H9 (cell line): ENCODE measurements at regions not wholly inside any gene's neighbourhood (a gene's known extent, or its start where the extent isn't known, plus 50 kb on each side); places are given as distances from the start of the nearest gene placed in this dataset.

Experiments used
- DNase-seq: peaks from one replicate; pipeline ENCODE4 v3.0.0-alpha.2; 2017
- H2AFZ ChIP-seq: one replicate; pipeline ENCODE4 v1.6.1; 2013; ENCODE audit warnings: mild to moderate bottlenecking, low read length, control low read depth, moderate library complexity
- H2AK5ac ChIP-seq: 2 replicates; pipeline ENCODE4 v1.6.1; 2013; ENCODE audit warnings: low read length, control low read depth, mixed read lengths; ENCODE audit not compliant: insufficient read length
- H2BK120ac ChIP-seq: one replicate; pipeline ENCODE4 v1.6.1; 2013; ENCODE audit warnings: low read depth, mild to moderate bottlenecking, low read length, control low read depth, inconsistent platforms; ENCODE audit not compliant: poor library complexity, severe bottlenecking
- H2BK12ac ChIP-seq: 2 replicates; pipeline ENCODE4 v1.6.1; 2013; ENCODE audit warnings: low read length, control low read depth, mixed read lengths, low read depth; ENCODE audit not compliant: insufficient read length
- H2BK15ac ChIP-seq: 2 replicates; pipeline ENCODE4 v1.6.1; 2013; ENCODE audit warnings: low read depth, low read length, control low read depth
- H2BK20ac ChIP-seq: one replicate; pipeline ENCODE4 v1.6.1; 2013; ENCODE audit warnings: low read depth, mild to moderate bottlenecking, low read length, control low read depth, inconsistent platforms; ENCODE audit not compliant: poor library complexity, severe bottlenecking
- H2BK5ac ChIP-seq: 2 replicates; pipeline ENCODE4 v1.6.1; 2013; ENCODE audit warnings: low read length, control low read depth, mixed read lengths; ENCODE audit not compliant: insufficient read length
- H3K14ac ChIP-seq: 2 replicates; pipeline ENCODE4 v1.6.1; 2013; ENCODE audit warnings: low read length, control low read depth; ENCODE audit not compliant: insufficient read depth
- H3K18ac ChIP-seq: 2 replicates; pipeline ENCODE4 v1.6.1; 2013; ENCODE audit warnings: low read depth, mild to moderate bottlenecking, mixed read lengths, low read length, control low read depth; ENCODE audit not compliant: insufficient read length
- H3K23ac ChIP-seq: 2 replicates; pipeline ENCODE4 v1.6.1; 2013; ENCODE audit warnings: low read length, control low read depth, mixed read lengths, low read depth; ENCODE audit not compliant: insufficient read length
- H3K23me2 ChIP-seq: 2 replicates; pipeline ENCODE4 v1.6.1; 2013; ENCODE audit warnings: low read depth, mild to moderate bottlenecking, mixed read lengths, low read length, control low read depth; ENCODE audit not compliant: insufficient read length, poor library complexity, severe bottlenecking
- H3K27ac ChIP-seq: 2 replicates; pipeline ENCODE4 v1.5.1; 2013; ENCODE audit warnings: low read length, control low read depth, mixed read lengths, low read depth; ENCODE audit not compliant: insufficient read length
- H3K27me3 ChIP-seq: 2 replicates; pipeline ENCODE4 v1.6.1; 2013; ENCODE audit warnings: low read length, control low read depth, inconsistent platforms; ENCODE audit not compliant: insufficient read depth
- H3K4ac ChIP-seq: 2 replicates; pipeline ENCODE4 v1.6.1; 2013; ENCODE audit warnings: low read depth, mild to moderate bottlenecking, control low read depth, inconsistent platforms, low read length, moderate library complexity
- H3K4me1 ChIP-seq: 2 replicates; pipeline ENCODE4 v1.6.1; 2013; ENCODE audit warnings: low read length, control low read depth, inconsistent platforms; ENCODE audit not compliant: insufficient read depth
- H3K4me2 ChIP-seq: 2 replicates; pipeline ENCODE4 v1.6.1; 2013; ENCODE audit warnings: low read length, control low read depth, mixed read lengths; ENCODE audit not compliant: insufficient read length, insufficient read depth
- H3K56ac ChIP-seq: 2 replicates; pipeline ENCODE4 v1.6.1; 2013; ENCODE audit warnings: low read depth, mild to moderate bottlenecking, mixed read lengths, low read length, control low read depth; ENCODE audit not compliant: insufficient read length
- H3K79me1 ChIP-seq: 2 replicates; pipeline ENCODE4 v1.6.1; 2013; ENCODE audit warnings: low read depth, mild to moderate bottlenecking, moderate library complexity, low read length, control low read depth, inconsistent platforms; ENCODE audit not compliant: insufficient read depth, poor library complexity, severe bottlenecking
- H3K79me2 ChIP-seq: 2 replicates; pipeline ENCODE4 v1.6.1; 2013; ENCODE audit warnings: low read length, control low read depth, inconsistent platforms; ENCODE audit not compliant: insufficient read depth
- H3K9ac ChIP-seq: 2 replicates; pipeline ENCODE4 v1.6.1; 2013; ENCODE audit warnings: low read length, control low read depth, mixed read lengths; ENCODE audit not compliant: insufficient read length; ENCODE audit errors: extremely low read depth
- H3K9me3 ChIP-seq: one replicate; pipeline ENCODE4 v1.6.1; 2013; ENCODE audit warnings: low read depth, low read length, inconsistent platforms; ENCODE audit not compliant: control insufficient read depth
- H3T11ph ChIP-seq: one replicate; pipeline ENCODE4 v1.6.1; 2013; ENCODE audit warnings: mild to moderate bottlenecking, low read length, control low read depth, inconsistent platforms
- H4K20me1 ChIP-seq: one replicate; pipeline ENCODE4 v1.6.1; 2013; ENCODE audit not compliant: control insufficient read depth, insufficient read length, insufficient read depth
- H4K5ac ChIP-seq: 2 replicates; pipeline ENCODE4 v1.6.1; 2013; ENCODE audit warnings: low read depth, mild to moderate bottlenecking, mixed read lengths, low read length, control low read depth; ENCODE audit not compliant: insufficient read length
- H4K8ac ChIP-seq: replicated peaks from 2 replicates; pipeline ENCODE4 v1.6.1; 2013; ENCODE audit warnings: low read length, control low read depth, mixed read lengths, low read depth; ENCODE audit not compliant: insufficient read length
- H4K91ac ChIP-seq: 2 replicates; pipeline ENCODE4 v1.6.1; 2013; ENCODE audit warnings: low read depth, mild to moderate bottlenecking, moderate library complexity, mixed read lengths, low read length, control low read depth; ENCODE audit not compliant: insufficient read length
- H3K27ac Mint-ChIP-seq, 3 experiments: 2 replicates in 2 of 3; 3 replicates in 1 of 3; pipeline ENCODE4 v1.8.0; 2020 to 2021; ENCODE audit warnings: mixed read lengths in 3 of 3, mild to moderate bottlenecking in 1 of 3, moderate library complexity in 1 of 3
- H3K27me3 Mint-ChIP-seq: 2 replicates; pipeline ENCODE4 v1.8.0; 2021; ENCODE audit warnings: low read depth, mild to moderate bottlenecking, moderate library complexity, mixed read lengths
- H3K36me3 Mint-ChIP-seq, 3 experiments: 2 replicates in 2 of 3; 3 replicates in 1 of 3; pipeline ENCODE4 v1.8.0; 2020 to 2021; ENCODE audit warnings: low read depth in 3 of 3, mixed read lengths in 3 of 3; ENCODE audit not compliant: insufficient read depth in 1 of 3
- H3K4me1 Mint-ChIP-seq, 2 experiments: 2 replicates each; pipeline ENCODE4 v1.8.0; 2020; ENCODE audit warnings: mixed read lengths in 2 of 2
- H3K4me3 Mint-ChIP-seq, 2 experiments: 2 replicates in 1 of 2; 3 replicates in 1 of 2; pipeline ENCODE4 v1.8.0; 2020 to 2021; ENCODE audit warnings: mild to moderate bottlenecking in 2 of 2, mixed read lengths in 2 of 2, moderate library complexity in 1 of 2
- H3K9me3 Mint-ChIP-seq, 2 experiments: 2 replicates in 1 of 2; 3 replicates in 1 of 2; pipeline ENCODE4 v1.8.0; 2020; ENCODE audit warnings: mild to moderate bottlenecking in 2 of 2, mixed read lengths in 2 of 2, moderate library complexity in 1 of 2
- CTCF ChIP-seq: fragments of 200-600 bp; sonication (generic); conservative IDR thresholded peaks from 3 replicates; pipeline ENCODE4 v1.8.0; 2021; ENCODE audit warnings: antibody characterized with exemption, mild to moderate bottlenecking
- WGBS: extraction: QIAGEN DNeasy Blood & Tissue Kit; methylation state at CpG from one replicate; pipeline ENCODE4 v1.1.7; 2013; ENCODE audit warnings: missing lambda C conversion rate, low lambda C conversion rate, mixed read lengths; ENCODE audit not compliant: insufficient read length; ENCODE audit errors: extremely low coverage; 5-methylcytosine and 5-hydroxymethylcytosine counted together

- no peak overlapping the region for H3T11ph ChIP-seq
- no peak overlapping the region for H3K9ac ChIP-seq
- DNase-seq: no peak
- no peak overlapping the region for H2BK20ac ChIP-seq
- H3K79me2 ChIP-seq: no peaks in the 10 kb centered on the region
- peaks cover 5% of the 10 kb centered on the region; the same call in 1 of the 2 replicates for H3K4me1 ChIP-seq
- no peak overlapping the region for H4K5ac ChIP-seq
- no peaks in the 10 kb centered on the region for H4K20me1 ChIP-seq
- H2BK5ac ChIP-seq: no peak overlapping the region
- H3K27me3 ChIP-seq: no peaks in the 10 kb centered on the region; the same call in 1 of the 2 replicates
- H3K23ac ChIP-seq: no peak overlapping the region
- H3K18ac ChIP-seq: no peak overlapping the region
- peaks cover 52 to 56% of the 10 kb centered on the region in 2 experiments for H3K4me1 Mint-ChIP-seq
- H3K27me3 Mint-ChIP-seq: peaks cover 25% of the 10 kb centered on the region
- no peak overlapping the region for H2BK120ac ChIP-seq
- no peak overlapping the region for H2AK5ac ChIP-seq
- H3K79me1 ChIP-seq: no peaks in the 10 kb centered on the region
- no peak overlapping the region for H4K91ac ChIP-seq
- H3K9me3 ChIP-seq: no peaks in the 10 kb centered on the region
- H3K36me3 Mint-ChIP-seq: no peaks in the 10 kb centered on the region
- H3K14ac ChIP-seq: no peak overlapping the region
- H3K27ac ChIP-seq: no peak overlapping the region
- H3K9me3 Mint-ChIP-seq: no peaks in the 10 kb centered on the region
- no CpG with 5 or more reads among the region's 3 CpGs for WGBS
- H3K56ac ChIP-seq: no peak overlapping the region
- no peak overlapping the region for H2AFZ ChIP-seq
- H2BK15ac ChIP-seq: no peak overlapping the region
- H4K8ac ChIP-seq: no peak overlapping the region
- H3K4ac ChIP-seq: no peak overlapping the region
- no peak overlapping the region for H3K27ac Mint-ChIP-seq
- no peak for TF ChIP-seq CTCF
- peaks cover 3% of the 10 kb centered on the region for H3K23me2 ChIP-seq
- H3K4me2 ChIP-seq: no peak overlapping the region
- H3K4me3 Mint-ChIP-seq: no peak overlapping the region
- H2BK12ac ChIP-seq: no peak overlapping the region
These were observed 261.4 kb downstream of the LRFN2 start for GRCh38 chr6:40325791-40326190.
